Activated CD4-positive, alpha-beta T cell treated with anti-CD3 and anti-CD28 coated beads, Interleukin-2, amount 10 ng/mL, durations not matched to agents 24 days and 14 days (primary cell): ENCODE measurements at regions not wholly inside any gene's neighbourhood (a gene's known extent, or its start where the extent isn't known, plus 50 kb on each side); places are given as distances from the start of the nearest gene placed in this dataset.

Experiments used
- DNase-seq: peaks from one replicate; pipeline ENCODE4 v3.0.0; 2022
- H3K27ac Mint-ChIP-seq: one replicate; pipeline ENCODE4 v1.8.0; 2022; ENCODE audit warnings: mild to moderate bottlenecking, mixed read lengths
- H3K27me3 Mint-ChIP-seq: one replicate; pipeline ENCODE4 v1.8.0; 2022; ENCODE audit warnings: mixed read lengths
- H3K36me3 Mint-ChIP-seq: one replicate; pipeline ENCODE4 v1.8.0; 2022; ENCODE audit warnings: low read depth, mild to moderate bottlenecking, mixed read lengths
- H3K4me1 Mint-ChIP-seq: one replicate; pipeline ENCODE4 v1.8.0; 2021; ENCODE audit warnings: mixed read lengths
- H3K4me3 Mint-ChIP-seq: one replicate; pipeline ENCODE4 v1.8.0; 2022; ENCODE audit warnings: mild to moderate bottlenecking, moderate library complexity, mixed read lengths
- H3K9me3 Mint-ChIP-seq: one replicate; pipeline ENCODE4 v1.8.0; 2021; ENCODE audit warnings: mixed read lengths
- intact Hi-C: fragments of 100-400 bp; cut with micrococcal nuclease; formaldehyde crosslinking; loops from one replicate; pipeline ENCODE4 v1.15.1; 2023

GRCh38 chr5:39586185-39586584 lies 161.4 kb upstream of the DAB2 start:
- Mint-ChIP-seq H3K9me3 (no peaks in the 10 kb centered on the region), H3K27me3 (peaks cover 36% of the 10 kb centered on the region), H3K36me3 (no peaks in the 10 kb centered on the region), H3K4me1 (peaks cover 2% of the 10 kb centered on the region), H3K4me3 (no peak overlapping the region), H3K27ac (no peak overlapping the region)
- intact Hi-C loops: loop anchor here (10.0 kb wide), 1 partner anchor 359 kb away; no protein-coding TSS in a partner anchor
- no peak for DNase-seq

DNA sequence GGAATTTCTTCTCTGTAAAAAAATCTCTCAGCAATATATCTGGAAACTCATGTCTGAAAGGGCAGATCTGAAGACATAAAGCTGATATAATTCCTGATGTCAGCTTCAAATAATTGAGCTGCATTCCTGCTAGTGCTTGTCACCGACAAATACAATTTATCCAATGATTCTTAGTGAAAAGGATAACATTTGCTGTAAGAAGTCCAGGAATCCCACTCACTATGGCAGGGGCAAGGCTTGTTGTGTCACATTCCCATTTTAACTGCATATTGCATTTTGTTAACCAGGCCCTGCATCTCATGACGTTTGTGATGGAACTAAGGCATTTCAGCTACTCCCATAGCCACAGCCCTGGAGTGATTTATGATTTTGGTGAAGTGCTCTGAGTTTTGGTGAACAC lies 160.1 kb upstream of the DAB2 start:
- H3K4me3 Mint-ChIP-seq: no peak overlapping the region
- no peaks in the 10 kb centered on the region for H3K9me3 Mint-ChIP-seq
- no peak for DNase-seq
- intact Hi-C loops: loop anchor here (10.0 kb wide), 1 partner anchor 360 kb away; no protein-coding TSS in a partner anchor
- no peaks in the 10 kb centered on the region for H3K36me3 Mint-ChIP-seq
- peaks cover 6% of the 10 kb centered on the region for H3K4me1 Mint-ChIP-seq
- H3K27ac Mint-ChIP-seq: no peak overlapping the region
- H3K27me3 Mint-ChIP-seq: peaks cover 28% of the 10 kb centered on the region

DNA sequence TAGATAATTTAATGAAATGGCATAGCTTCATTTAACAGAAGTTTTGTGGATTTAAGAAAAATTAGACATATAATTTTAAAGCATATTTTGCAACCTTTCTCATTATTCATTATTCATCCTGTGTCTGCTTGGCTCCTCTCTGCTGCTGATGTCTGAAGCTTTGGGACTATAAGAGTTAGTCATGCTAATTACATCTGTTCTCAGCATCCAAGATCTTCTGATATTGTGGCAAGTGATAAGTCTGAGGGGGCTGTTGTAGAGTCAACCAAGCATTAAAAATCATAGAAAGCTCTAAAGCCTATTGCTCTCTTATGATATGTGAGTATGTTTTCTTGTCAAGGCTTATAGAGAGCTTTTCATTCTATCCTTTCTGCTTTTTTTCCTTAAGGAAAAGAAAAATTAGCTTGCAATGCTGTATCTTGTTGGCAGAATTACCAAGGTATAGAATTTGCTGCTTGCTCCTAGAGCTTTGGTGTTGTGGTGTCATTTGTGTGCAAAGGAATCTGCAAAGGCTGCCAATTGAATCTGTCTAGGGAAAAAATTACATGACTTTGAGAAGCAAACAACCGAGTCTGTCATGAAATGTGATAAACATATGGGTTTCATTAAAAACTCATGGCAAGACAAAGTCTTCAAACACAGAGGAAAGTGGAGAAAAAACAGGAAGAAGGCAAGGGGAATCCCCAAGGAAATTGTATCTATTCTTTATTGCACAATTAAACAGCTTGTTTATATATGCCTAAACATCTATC lies 156.1 kb upstream of the DAB2 start:
- peaks cover 6% of the 10 kb centered on the region for H3K4me1 Mint-ChIP-seq
- H3K4me3 Mint-ChIP-seq: no peak overlapping the region
- no peaks in the 10 kb centered on the region for H3K9me3 Mint-ChIP-seq
- intact Hi-C loops: loop anchor here (10.0 kb wide), 1 partner anchor 364 kb away; no protein-coding TSS in a partner anchor
- H3K36me3 Mint-ChIP-seq: no peaks in the 10 kb centered on the region
- no peak overlapping the region for H3K27ac Mint-ChIP-seq
- no peak for DNase-seq
- H3K27me3 Mint-ChIP-seq: peaks cover 16% of the 10 kb centered on the region

DNA sequence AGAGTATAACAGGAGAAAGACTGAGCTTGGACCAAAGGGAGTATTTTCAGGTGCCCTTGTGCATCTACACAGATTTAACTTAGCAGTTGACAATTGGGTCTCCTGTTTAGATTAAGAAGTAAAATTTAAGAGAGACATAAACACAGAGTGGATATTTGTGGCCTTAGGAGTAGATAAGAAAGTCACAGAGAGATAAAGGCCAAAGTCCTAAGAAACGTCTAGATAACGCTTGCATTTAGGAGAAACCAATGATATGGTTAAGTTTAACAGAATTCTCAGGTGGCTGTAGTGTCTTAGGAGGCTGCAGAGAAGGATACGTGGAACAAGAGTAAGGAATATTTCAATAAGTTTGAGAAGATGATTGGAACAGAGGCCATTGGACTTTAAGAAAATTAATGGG lies 155.0 kb upstream of the DAB2 start:
- DNase-seq: no peak
- intact Hi-C loops: loop anchor here (2.0 to 10.0 kb wide), 4 partner anchors 365 to 1299 kb away; no protein-coding TSS in a partner anchor
- no peak overlapping the region for H3K4me3 Mint-ChIP-seq
- peaks cover 15% of the 10 kb centered on the region for H3K27me3 Mint-ChIP-seq
- H3K36me3 Mint-ChIP-seq: no peaks in the 10 kb centered on the region
- H3K9me3 Mint-ChIP-seq: no peaks in the 10 kb centered on the region
- H3K4me1 Mint-ChIP-seq: peaks cover 6% of the 10 kb centered on the region
- H3K27ac Mint-ChIP-seq: no peak overlapping the region

- Mint-ChIP-seq H3K36me3 (no peaks in the 10 kb centered on the region), H3K4me3 (no peak overlapping the region), H3K9me3 (no peaks in the 10 kb centered on the region), H3K4me1 (peaks cover 6% of the 10 kb centered on the region), H3K27ac (no peak overlapping the region), H3K27me3 (peaks cover 19% of the 10 kb centered on the region)
- no peak for DNase-seq
- intact Hi-C loops: loop anchor here (2.0 kb wide), 3 partner anchors 1110 to 1300 kb away; no protein-coding TSS in a partner anchor
These were observed 154.2 kb upstream of the DAB2 start for GRCh38 chr5:39578887-39579497.

GRCh38 chr5:39577529-39577928 lies 152.7 kb upstream of the DAB2 start:
- Mint-ChIP-seq H3K27ac (no peak overlapping the region), H3K4me1 (peaks cover 6% of the 10 kb centered on the region), H3K4me3 (no peak overlapping the region), H3K9me3 (no peaks in the 10 kb centered on the region), H3K27me3 (peaks cover 18% of the 10 kb centered on the region), H3K36me3 (no peaks in the 10 kb centered on the region)
- intact Hi-C loops: no loop called here
- no peak for DNase-seq

GRCh38 chr5:39570403-39571027 lies 145.7 kb upstream of the DAB2 start:
- no peaks in the 10 kb centered on the region for H3K9me3 Mint-ChIP-seq
- intact Hi-C loops: loop anchor here (1.0 kb wide), 1 partner anchor 194 kb away; no protein-coding TSS in a partner anchor
- peaks cover 21% of the 10 kb centered on the region for H3K27me3 Mint-ChIP-seq
- no peaks in the 10 kb centered on the region for H3K36me3 Mint-ChIP-seq
- no peaks in the 10 kb centered on the region for H3K4me1 Mint-ChIP-seq
- DNase-seq: no peak
- H3K4me3 Mint-ChIP-seq: no peak overlapping the region
- no peak overlapping the region for H3K27ac Mint-ChIP-seq

DNA sequence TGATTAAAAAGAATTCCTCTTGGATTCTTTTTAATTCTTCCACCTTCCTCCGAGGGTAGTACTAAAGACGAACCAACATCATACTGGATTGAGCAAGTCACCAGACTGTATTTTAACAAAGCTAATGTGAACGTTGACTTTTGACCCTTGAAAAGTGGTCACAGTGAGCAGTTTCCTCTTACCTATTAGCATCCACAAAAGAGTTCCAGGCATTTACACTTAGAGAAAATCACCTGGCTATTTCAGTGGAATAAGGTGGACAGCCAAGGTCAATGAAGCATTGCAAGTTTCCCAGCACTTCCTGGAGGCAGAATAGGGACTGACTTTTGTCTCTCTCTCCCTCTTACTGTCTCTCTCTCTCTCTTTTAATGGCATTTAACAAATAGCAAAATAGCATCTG lies 145.1 kb upstream of the DAB2 start:
- Mint-ChIP-seq H3K27ac (no peak overlapping the region), H3K9me3 (no peaks in the 10 kb centered on the region), H3K27me3 (peaks cover 22% of the 10 kb centered on the region), H3K4me1 (no peaks in the 10 kb centered on the region), H3K4me3 (no peak overlapping the region), H3K36me3 (no peaks in the 10 kb centered on the region)
- DNase-seq: no peak
- intact Hi-C loops: loop anchor here (1.0 kb wide), 1 partner anchor 194 kb away; no protein-coding TSS in a partner anchor

GRCh38 chr5:39566891-39567290 lies 142.1 kb upstream of the DAB2 start:
- intact Hi-C loops: no loop called here
- no peak overlapping the region for H3K4me3 Mint-ChIP-seq
- H3K9me3 Mint-ChIP-seq: no peaks in the 10 kb centered on the region
- H3K36me3 Mint-ChIP-seq: no peaks in the 10 kb centered on the region
- H3K4me1 Mint-ChIP-seq: no peaks in the 10 kb centered on the region
- no peak for DNase-seq
- no peak overlapping the region for H3K27ac Mint-ChIP-seq
- peaks cover 16% of the 10 kb centered on the region for H3K27me3 Mint-ChIP-seq

DNA sequence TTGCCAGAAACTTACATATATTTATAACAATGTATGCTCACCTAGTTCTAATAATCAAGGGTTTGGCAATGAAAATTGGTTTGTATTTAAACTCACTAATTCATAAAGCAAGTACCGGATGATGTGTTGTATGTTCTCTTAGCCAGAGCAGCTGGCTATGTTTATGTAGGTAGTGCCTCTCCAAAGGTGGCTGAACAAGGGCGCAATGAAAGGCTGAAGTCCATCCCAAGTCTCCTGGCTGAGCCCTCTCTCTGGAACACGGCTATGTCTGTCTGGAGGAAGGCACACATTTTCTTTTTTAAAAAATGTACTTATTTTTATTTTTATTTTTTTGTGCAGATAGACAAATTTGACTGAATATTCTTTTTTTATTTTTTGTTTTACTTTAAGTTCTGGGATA lies 141.2 kb upstream of the DAB2 start:
- H3K27ac Mint-ChIP-seq: no peak overlapping the region
- H3K27me3 Mint-ChIP-seq: peaks cover 18% of the 10 kb centered on the region
- no peak for DNase-seq
- no peak overlapping the region for H3K4me3 Mint-ChIP-seq
- no peaks in the 10 kb centered on the region for H3K36me3 Mint-ChIP-seq
- intact Hi-C loops: no loop called here
- no peaks in the 10 kb centered on the region for H3K4me1 Mint-ChIP-seq
- no peaks in the 10 kb centered on the region for H3K9me3 Mint-ChIP-seq

DNA sequence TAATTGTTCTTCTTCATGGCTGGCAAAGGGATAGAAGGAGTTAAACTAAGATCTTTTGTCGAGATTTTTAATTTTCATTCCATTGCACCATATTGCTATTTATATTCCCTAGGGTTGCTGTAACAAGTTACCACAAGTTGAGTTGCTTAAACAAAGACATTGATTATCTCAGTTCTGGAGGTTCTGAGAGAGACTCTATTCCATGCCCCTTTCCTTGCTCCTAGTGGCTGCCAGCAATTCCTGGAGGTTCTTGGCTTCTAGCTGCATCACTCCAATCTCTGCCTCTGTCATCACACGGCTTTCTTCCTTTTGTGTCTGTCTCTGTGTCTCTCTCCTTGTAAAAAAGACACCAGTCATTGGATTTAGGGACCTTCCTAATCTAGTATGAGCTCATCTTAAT lies 136.6 kb upstream of the DAB2 start:
- intact Hi-C loops: no loop called here
- no peaks in the 10 kb centered on the region for H3K9me3 Mint-ChIP-seq
- no peak for DNase-seq
- no peak overlapping the region for H3K27ac Mint-ChIP-seq
- H3K4me1 Mint-ChIP-seq: no peaks in the 10 kb centered on the region
- no peaks in the 10 kb centered on the region for H3K36me3 Mint-ChIP-seq
- no peak overlapping the region for H3K4me3 Mint-ChIP-seq
- peaks cover 11% of the 10 kb centered on the region for H3K27me3 Mint-ChIP-seq

GRCh38 chr5:39560726-39561125 lies 135.9 kb upstream of the DAB2 start:
- H3K36me3 Mint-ChIP-seq: no peaks in the 10 kb centered on the region
- no peak overlapping the region for H3K27ac Mint-ChIP-seq
- no peak overlapping the region for H3K4me3 Mint-ChIP-seq
- no peak for DNase-seq
- peaks cover 11% of the 10 kb centered on the region for H3K27me3 Mint-ChIP-seq
- H3K9me3 Mint-ChIP-seq: no peaks in the 10 kb centered on the region
- intact Hi-C loops: no loop called here
- no peaks in the 10 kb centered on the region for H3K4me1 Mint-ChIP-seq

GRCh38 chr5:39559923-39560322 lies 135.1 kb upstream of the DAB2 start:
- intact Hi-C loops: no loop called here
- DNase-seq: no peak
- no peaks in the 10 kb centered on the region for H3K9me3 Mint-ChIP-seq
- H3K27me3 Mint-ChIP-seq: peaks cover 8% of the 10 kb centered on the region
- H3K4me1 Mint-ChIP-seq: no peaks in the 10 kb centered on the region
- no peak overlapping the region for H3K27ac Mint-ChIP-seq
- H3K36me3 Mint-ChIP-seq: no peaks in the 10 kb centered on the region
- no peak overlapping the region for H3K4me3 Mint-ChIP-seq

DNA sequence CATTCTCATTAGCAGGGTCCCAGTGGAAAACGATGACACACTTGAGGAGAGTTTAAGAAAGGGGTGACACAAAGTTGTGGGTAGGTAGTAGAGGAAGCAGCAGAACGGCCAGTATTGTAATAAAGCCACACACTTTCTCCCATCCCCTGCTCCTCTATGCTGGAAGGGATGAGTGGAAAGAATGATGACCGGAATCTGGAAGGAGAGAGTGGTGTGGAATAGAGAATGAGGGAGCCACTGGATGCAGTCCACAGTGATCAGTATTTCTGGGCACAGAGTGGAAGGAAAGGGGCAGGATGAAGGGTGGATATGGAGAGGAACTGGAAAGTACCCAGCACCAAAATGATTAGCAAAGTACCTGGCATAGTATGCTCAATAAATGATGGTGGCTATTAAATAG lies 133.8 kb upstream of the DAB2 start:
- no peaks in the 10 kb centered on the region for H3K4me1 Mint-ChIP-seq
- H3K27me3 Mint-ChIP-seq: peaks cover 9% of the 10 kb centered on the region
- DNase-seq: no peak
- H3K4me3 Mint-ChIP-seq: no peak overlapping the region
- no peaks in the 10 kb centered on the region for H3K9me3 Mint-ChIP-seq
- H3K27ac Mint-ChIP-seq: no peak overlapping the region
- intact Hi-C loops: no loop called here
- H3K36me3 Mint-ChIP-seq: no peaks in the 10 kb centered on the region
